ENCODE measurements at regions not wholly inside any gene's neighbourhood (a gene's known extent, or its start where the extent isn't known, plus 50 kb on each side); places are given as distances from the start of the nearest gene placed in this dataset.

GRCh38 chr2:6353669-6354068 lies 512.0 kb downstream of the CMPK2 start:
- TF ChIP-seq ZNF423 (CRISPR knock-in tag; IDR thresholded peaks at IDR 0.05) (no peak), CTCF (IDR thresholded peaks at IDR 0.05) (no peak), ZNF121 (CRISPR knock-in tag; IDR thresholded peaks at IDR 0.05) (no peak), MAX (CRISPR knock-in tag; IDR thresholded peaks at IDR 0.05) (no peak), TEAD4 (CRISPR knock-in tag; IDR thresholded peaks at IDR 0.05) (no peak), E2F1 (CRISPR knock-in tag; IDR thresholded peaks at IDR 0.05) (no peak)

All from WTC11 (cell line).